Uterus (tissue), 3 donors: ENCODE measurements at regions not wholly inside any gene's neighbourhood (a gene's known extent, or its start where the extent isn't known, plus 50 kb on each side); places are given as distances from the start of the nearest gene placed in this dataset.

ENCODE experiments used
- DNase-seq, 2 donors: peaks; one replicate each; pipeline ENCODE4 v3.0.0-alpha.2; 2019 to 2020
- H3K27ac ChIP-seq, 2 donors: fragments of 200-600 bp; sonication (generic); 1 replicate in 1 of 2; 2 replicates in 1 of 2; pipeline ENCODE4 v1.5.1; 2016 to 2018
- H3K27me3 ChIP-seq, 2 donors: fragments of 200-600 bp; sonication (generic); one replicate each; pipeline ENCODE4 v1.5.1; 2018 to 2019; ENCODE audit warnings: control low read depth in 1 of 2
- H3K36me3 ChIP-seq, 2 donors: fragments of 200-600 bp; sonication (generic); one replicate each; pipeline ENCODE4 v1.5.1; 2019; ENCODE audit warnings: control low read depth in 1 of 2
- H3K4me1 ChIP-seq, 2 donors: fragments of 200-600 bp; sonication (generic); one replicate each; pipeline ENCODE4 v1.5.1; 2018 to 2019; ENCODE audit warnings: control low read depth in 1 of 2
- H3K4me3 ChIP-seq, 2 donors: fragments of 200-600 bp; sonication (generic); 1 replicate in 1 of 2; 2 replicates in 1 of 2; pipeline ENCODE4 v1.5.1; 2018 to 2019; ENCODE audit warnings: mild to moderate bottlenecking in 1 of 2
- H3K9me3 ChIP-seq, 2 donors: fragments of 200-600 bp; sonication (generic); one replicate each; pipeline ENCODE4 v1.5.1; 2019; ENCODE audit warnings: control low read depth in 1 of 2
- POLR2A ChIP-seq, 2 donors: fragments of 450-650 bp; IDR thresholded peaks; one replicate each; pipeline ENCODE4 v1.6.1; 2016; ENCODE audit warnings: antibody characterized with exemption in 2 of 2, mild to moderate bottlenecking in 1 of 2, moderate library complexity in 1 of 2
- intact Hi-C: fragments of 100-400 bp; cut with DNase I; formaldehyde crosslinking; loops from one replicate; pipeline ENCODE4 v1.15.1; 2023; ENCODE audit warnings: low total_unique reads
- TF ChIP-seq, protein P1 (sequence below), 4 experiments: fragments of 200-600 bp in 2 of 4; fragments of 450-650 bp in 2 of 4; sonication (generic) in 2 of 4; IDR thresholded peaks; one replicate each; pipeline ENCODE4 v1.5.1; 2016 to 2019; ENCODE audit warnings: antibody characterized with exemption in 4 of 4, mild to moderate bottlenecking in 2 of 4, moderate library complexity in 1 of 4
- donor health status: DM: yes; HTN: yes; CAD: no.

- intact Hi-C loops: no loop called here
- H3K4me3 ChIP-seq: no peak overlapping the region
- H3K27ac ChIP-seq: no peak overlapping the region
- no peaks in the 10 kb centered on the region for H3K4me1 ChIP-seq
- no peaks in the 10 kb centered on the region for H3K9me3 ChIP-seq
- no peaks in the 10 kb centered on the region for H3K27me3 ChIP-seq
- no peak for TF ChIP-seq POLR2A (IDR thresholded peaks at IDR 0.05)
- TF ChIP-seq, protein P1, sequence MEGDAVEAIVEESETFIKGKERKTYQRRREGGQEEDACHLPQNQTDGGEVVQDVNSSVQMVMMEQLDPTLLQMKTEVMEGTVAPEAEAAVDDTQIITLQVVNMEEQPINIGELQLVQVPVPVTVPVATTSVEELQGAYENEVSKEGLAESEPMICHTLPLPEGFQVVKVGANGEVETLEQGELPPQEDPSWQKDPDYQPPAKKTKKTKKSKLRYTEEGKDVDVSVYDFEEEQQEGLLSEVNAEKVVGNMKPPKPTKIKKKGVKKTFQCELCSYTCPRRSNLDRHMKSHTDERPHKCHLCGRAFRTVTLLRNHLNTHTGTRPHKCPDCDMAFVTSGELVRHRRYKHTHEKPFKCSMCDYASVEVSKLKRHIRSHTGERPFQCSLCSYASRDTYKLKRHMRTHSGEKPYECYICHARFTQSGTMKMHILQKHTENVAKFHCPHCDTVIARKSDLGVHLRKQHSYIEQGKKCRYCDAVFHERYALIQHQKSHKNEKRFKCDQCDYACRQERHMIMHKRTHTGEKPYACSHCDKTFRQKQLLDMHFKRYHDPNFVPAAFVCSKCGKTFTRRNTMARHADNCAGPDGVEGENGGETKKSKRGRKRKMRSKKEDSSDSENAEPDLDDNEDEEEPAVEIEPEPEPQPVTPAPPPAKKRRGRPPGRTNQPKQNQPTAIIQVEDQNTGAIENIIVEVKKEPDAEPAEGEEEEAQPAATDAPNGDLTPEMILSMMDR (IDR thresholded peaks at IDR 0.05): no peak
- no peaks in the 10 kb centered on the region for H3K36me3 ChIP-seq
- DNase-seq: no peak
These were observed 1188.5 kb downstream of the NXPH1 start for GRCh38 chr7:9621927-9622326.

- no peaks in the 10 kb centered on the region for H3K36me3 ChIP-seq
- TF ChIP-seq POLR2A (IDR thresholded peaks at IDR 0.05): no peak
- TF ChIP-seq, protein P1 (IDR thresholded peaks at IDR 0.05): no peak
- no peaks in the 10 kb centered on the region for H3K9me3 ChIP-seq
- H3K27ac ChIP-seq: no peak overlapping the region
- no peaks in the 10 kb centered on the region for H3K27me3 ChIP-seq
- intact Hi-C loops: no loop called here
- no peaks in the 10 kb centered on the region for H3K4me1 ChIP-seq
- no peak overlapping the region for H3K4me3 ChIP-seq
- no peak for DNase-seq
These were observed 1192.5 kb downstream of the NXPH1 start for GRCh38 chr7:9625953-9626352.

DNA sequence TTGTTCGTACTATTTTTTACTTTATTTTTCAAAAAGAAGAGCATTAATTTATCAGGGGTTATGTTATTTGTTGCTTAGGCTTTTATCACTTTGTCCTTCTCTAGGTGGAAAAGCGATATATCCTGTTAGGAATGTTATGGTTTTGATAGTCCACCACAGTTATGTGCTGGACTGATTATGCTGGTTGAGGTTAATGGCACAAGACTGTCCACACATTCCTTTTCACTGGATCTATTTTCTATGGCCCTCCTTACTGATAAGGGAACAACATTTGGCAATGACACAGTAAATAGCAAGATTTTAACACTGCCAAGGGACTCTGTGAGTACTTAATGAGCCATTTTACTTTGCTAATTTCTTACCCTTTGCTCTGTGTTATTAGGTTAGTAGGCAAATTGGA, 1212.3 kb downstream of the NXPH1 start:
- no peaks in the 10 kb centered on the region for H3K27me3 ChIP-seq
- H3K27ac ChIP-seq: no peak overlapping the region
- no peaks in the 10 kb centered on the region for H3K9me3 ChIP-seq
- no peaks in the 10 kb centered on the region for H3K4me1 ChIP-seq
- H3K4me3 ChIP-seq: no peak overlapping the region
- intact Hi-C loops: no loop called here
- H3K36me3 ChIP-seq: no peaks in the 10 kb centered on the region
- no peak for DNase-seq
- no peak for TF ChIP-seq POLR2A (IDR thresholded peaks at IDR 0.05)
- TF ChIP-seq, protein P1 (IDR thresholded peaks at IDR 0.05): no peak

DNA sequence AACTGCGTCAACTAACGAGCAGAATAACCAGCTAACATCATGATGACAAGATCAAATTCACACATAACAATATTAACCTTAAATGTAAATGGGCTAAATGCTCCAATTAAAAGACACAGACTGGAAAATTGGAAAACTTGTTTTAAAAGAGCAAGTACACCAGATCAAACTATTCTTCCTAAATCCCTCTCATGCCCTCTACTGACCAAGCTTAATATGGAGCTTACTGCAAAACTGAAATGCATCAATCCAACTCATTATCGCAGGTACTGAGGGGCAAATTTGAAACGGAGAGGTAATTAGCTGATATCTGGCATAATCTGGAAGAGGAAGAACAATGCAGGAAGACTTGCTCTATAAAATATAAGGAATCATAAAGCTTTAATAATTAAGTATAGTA, 1223.8 kb downstream of the NXPH1 start:
- H3K4me3 ChIP-seq: no peak overlapping the region
- intact Hi-C loops: no loop called here
- DNase-seq: no peak
- TF ChIP-seq, protein P1 (IDR thresholded peaks at IDR 0.05): no peak
- H3K36me3 ChIP-seq: no peaks in the 10 kb centered on the region
- H3K27me3 ChIP-seq: no peaks in the 10 kb centered on the region
- H3K27ac ChIP-seq: no peak overlapping the region
- H3K4me1 ChIP-seq: no peaks in the 10 kb centered on the region
- no peaks in the 10 kb centered on the region for H3K9me3 ChIP-seq

- no peak overlapping the region for H3K27ac ChIP-seq
- DNase-seq: no peak
- no peaks in the 10 kb centered on the region for H3K4me1 ChIP-seq
- TF ChIP-seq, protein P1 (IDR thresholded peaks at IDR 0.05): no peak
- TF ChIP-seq POLR2A (IDR thresholded peaks at IDR 0.05): no peak
- no peaks in the 10 kb centered on the region for H3K27me3 ChIP-seq
- no peaks in the 10 kb centered on the region for H3K36me3 ChIP-seq
- H3K9me3 ChIP-seq: no peaks in the 10 kb centered on the region
- H3K4me3 ChIP-seq: no peak overlapping the region
- intact Hi-C loops: no loop called here
These were observed 1238.8 kb downstream of the NXPH1 start for GRCh38 chr7:9671979-9672917.
